ENCODE measurements at regions not wholly inside any gene's neighbourhood (a gene's known extent, or its start where the extent isn't known, plus 50 kb on each side); places are given as distances from the start of the nearest gene placed in this dataset.

GRCh38 chr2:234278556-234279255, 218.2 kb downstream of the ARL4C start:
- DNase-seq, result no peak

- no peak for DNase-seq
Observed at GRCh38 chr2:234275515-234275914, 221.4 kb downstream of the ARL4C start.

- no peak for DNase-seq
Observed at GRCh38 chr2:234273887-234274584, 222.8 kb downstream of the ARL4C start.

GRCh38 chr2:234272069-234272850, 221.8 kb downstream of the SPP2 start:
- DNase-seq, result no peak

GRCh38 chr2:234271338-234271737, 220.8 kb downstream of the SPP2 start:
- DNase-seq, result no peak

GRCh38 chr2:234269769-234270204, 219.3 kb downstream of the SPP2 start:
- DNase-seq, result no peak

- DNase-seq, result no peak
Observed at GRCh38 chr2:234267534-234267933, 217.0 kb downstream of the SPP2 start.

GRCh38 chr2:234266952-234267351, 216.4 kb downstream of the SPP2 start:
- DNase-seq, result no peak

- DNase-seq, result no peak
Observed at GRCh38 chr2:234265206-234265605, 214.7 kb downstream of the SPP2 start.

GRCh38 chr2:234261736-234262135, 211.2 kb downstream of the SPP2 start:
- no peak for DNase-seq

- DNase-seq, result no peak
Observed at GRCh38 chr2:234259440-234259839, 208.9 kb downstream of the SPP2 start.

GRCh38 chr2:234258562-234259141, 208.2 kb downstream of the SPP2 start:
- DNase-seq, result no peak

- DNase-seq, result peak; percentile 24
Observed at GRCh38 chr2:234257859-234258561, 207.5 kb downstream of the SPP2 start.

- no peak for DNase-seq
Observed at GRCh38 chr2:234256516-234256915, 206.0 kb downstream of the SPP2 start.

GRCh38 chr2:234254783-234255521, 204.4 kb downstream of the SPP2 start:
- DNase-seq, result no peak

GRCh38 chr2:234252772-234253171, 202.3 kb downstream of the SPP2 start:
- no peak for DNase-seq

GRCh38 chr2:234251326-234252271, 201.1 kb downstream of the SPP2 start:
- DNase-seq, result no peak

- DNase-seq, result no peak
Observed at GRCh38 chr2:234250926-234251325, 200.4 kb downstream of the SPP2 start.

GRCh38 chr2:234249873-234250272, 199.4 kb downstream of the SPP2 start:
- DNase-seq, result no peak
